T-helper 1 cell treated with Interleukin-12 subunit alpha and Interleukin-12 subunit beta and Interleukin-4 antibody, amounts not matched to agents 30 ng/mL and 1 ng/mL, for 36 hours (primary cell): ENCODE measurements at regions not wholly inside any gene's neighbourhood (a gene's known extent, or its start where the extent isn't known, plus 50 kb on each side); places are given as distances from the start of the nearest gene placed in this dataset.
"Not testable (repeated sequence)": the region's sequence is repeated elsewhere in the genome, so short reads cannot be mapped to it uniquely, and the experiment has no call there.

Experiments used
- intact Hi-C: fragments of 100-400 bp; cut with micrococcal nuclease; formaldehyde crosslinking; loops from one replicate; pipeline ENCODE4 v1.15.1; 2024

GRCh38 chr3:190192739-190193138 lies 72.0 kb upstream of the P3H2 start:
- intact Hi-C loops = no loop called here

- intact Hi-C loops = no loop called here
Observed at GRCh38 chr3:190192087-190192486, 71.4 kb upstream of the P3H2 start.

GRCh38 chr3:190188197-190188596 lies 67.5 kb upstream of the P3H2 start:
- intact Hi-C loops = no loop called here

GRCh38 chr3:190183121-190183520 lies 62.4 kb upstream of the P3H2 start:
- intact Hi-C loops = no loop called here

GRCh38 chr3:190182418-190183043 lies 61.8 kb upstream of the P3H2 start:
- intact Hi-C loops = no loop called here

GRCh38 chr3:190180268-190180667 lies 59.6 kb upstream of the P3H2 start:
- intact Hi-C loops = no loop called here

GRCh38 chr3:190178779-190179178 lies 58.1 kb upstream of the P3H2 start:
- intact Hi-C loops = no loop called here

- intact Hi-C loops = not testable (repeated sequence)
Observed at GRCh38 chr3:190176933-190177525, 56.3 kb upstream of the P3H2 start.

- intact Hi-C loops = not testable (repeated sequence)
Observed at GRCh38 chr3:190176106-190176505, 55.4 kb upstream of the P3H2 start.

- intact Hi-C loops = no loop called here
Observed at GRCh38 chr3:190175490-190175889, 54.8 kb upstream of the P3H2 start.

- intact Hi-C loops = no loop called here
Observed at GRCh38 chr3:190174471-190174870, 53.8 kb upstream of the P3H2 start.

- intact Hi-C loops = no loop called here
Observed at GRCh38 chr3:190173426-190173825, 52.7 kb upstream of the P3H2 start.

- intact Hi-C loops = no loop called here
Observed at GRCh38 chr3:190172751-190173150, 52.1 kb upstream of the P3H2 start.
